Activated gamma-delta T cell treated with anti-CD3 and anti-CD28 coated beads, Interleukin-2, amount 50 U/mL, for 16 hours (primary cell): ENCODE measurements at regions not wholly inside any gene's neighbourhood (a gene's known extent, or its start where the extent isn't known, plus 50 kb on each side); places are given as distances from the start of the nearest gene placed in this dataset.
"Not testable (repeated sequence)": the region's sequence is repeated elsewhere in the genome, so short reads cannot be mapped to it uniquely, and the experiment has no call there.

ENCODE experiments used
- DNase-seq: peaks from one replicate; pipeline ENCODE4 v3.0.0-alpha.2; 2020; ENCODE audit warnings: low read depth

GRCh38 chr6:163696311-163696710, 281.8 kb downstream of the QKI start:
- not testable (repeated sequence) for DNase-seq

- no peak for DNase-seq
Measured at GRCh38 chr6:163695414-163695864, 280.9 kb downstream of the QKI start.

- DNase-seq = no peak
Measured at GRCh38 chr6:163694988-163695398, 280.5 kb downstream of the QKI start.

- no peak for DNase-seq
Measured at GRCh38 chr6:163694072-163694471, 279.6 kb downstream of the QKI start.

DNA sequence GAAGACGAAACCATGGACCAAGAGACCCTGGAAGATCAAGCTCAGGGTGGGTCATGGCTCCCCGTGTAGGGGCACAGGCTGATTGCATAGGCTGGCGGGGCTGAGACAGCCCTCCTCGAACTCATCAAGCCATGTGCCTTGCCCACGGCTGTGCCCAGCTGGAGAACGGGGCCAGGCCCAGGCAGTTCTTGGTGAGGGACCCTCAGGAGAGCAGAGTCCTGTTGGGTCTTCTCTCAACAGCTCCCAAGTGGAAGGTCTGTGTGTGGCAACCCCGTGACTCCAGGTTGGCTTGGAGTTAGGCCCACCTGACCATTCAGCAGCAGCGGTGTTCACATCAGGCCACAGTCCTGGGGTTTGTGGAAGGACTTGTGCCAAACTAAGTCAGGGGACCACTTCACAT, 276.5 kb downstream of the QKI start:
- DNase-seq = no peak

DNA sequence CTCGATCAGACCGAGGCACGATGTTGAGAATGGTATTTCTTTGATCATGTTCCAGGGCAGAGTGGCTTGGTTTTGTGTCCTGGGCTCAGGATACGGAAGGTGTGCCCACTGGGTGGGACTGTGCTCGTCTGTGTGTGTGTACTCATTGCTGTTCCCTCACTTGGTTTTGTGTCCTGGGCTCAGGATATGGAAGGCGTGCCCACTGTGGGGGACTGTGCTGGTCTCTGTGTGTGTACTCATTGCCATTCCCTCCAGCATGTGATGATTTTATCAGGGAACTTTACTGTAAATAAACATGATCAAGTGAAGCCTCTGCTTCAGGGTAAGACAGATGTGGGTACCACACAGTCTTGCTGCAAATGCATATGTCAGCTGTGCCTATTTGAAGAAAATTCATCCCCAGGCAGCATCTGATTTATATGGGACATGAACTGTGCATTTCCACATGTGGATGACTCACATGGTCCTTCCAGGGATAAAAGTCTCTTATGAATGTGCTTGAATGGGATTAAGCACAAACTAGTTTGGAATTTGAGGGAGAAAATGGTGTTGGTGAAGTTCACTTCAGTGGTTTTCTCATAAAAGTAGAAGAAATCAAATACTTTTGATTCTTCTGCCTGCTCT, 274.3 kb downstream of the QKI start:
- DNase-seq = no peak

DNA sequence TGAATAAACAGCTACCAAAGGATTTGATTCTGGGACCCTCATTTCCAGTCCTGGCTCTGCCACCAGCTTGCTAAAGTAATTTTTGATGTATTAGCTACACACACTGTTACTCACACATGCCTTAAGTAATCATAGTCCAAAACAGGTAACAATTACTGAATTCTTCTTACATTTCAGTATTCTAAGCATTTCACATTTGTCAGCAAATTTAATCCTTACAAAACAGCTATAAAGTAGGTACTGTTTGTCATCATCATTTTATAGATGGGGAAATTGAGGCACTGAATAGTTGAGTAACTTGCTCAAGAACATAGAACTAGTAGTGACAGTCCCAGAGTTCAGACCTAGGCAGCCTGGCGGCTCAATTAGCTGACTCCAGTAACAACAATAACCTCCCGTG, 272.6 kb downstream of the QKI start:
- no peak for DNase-seq

GRCh38 chr6:163686301-163686700, 271.8 kb downstream of the QKI start:
- no peak for DNase-seq

DNA sequence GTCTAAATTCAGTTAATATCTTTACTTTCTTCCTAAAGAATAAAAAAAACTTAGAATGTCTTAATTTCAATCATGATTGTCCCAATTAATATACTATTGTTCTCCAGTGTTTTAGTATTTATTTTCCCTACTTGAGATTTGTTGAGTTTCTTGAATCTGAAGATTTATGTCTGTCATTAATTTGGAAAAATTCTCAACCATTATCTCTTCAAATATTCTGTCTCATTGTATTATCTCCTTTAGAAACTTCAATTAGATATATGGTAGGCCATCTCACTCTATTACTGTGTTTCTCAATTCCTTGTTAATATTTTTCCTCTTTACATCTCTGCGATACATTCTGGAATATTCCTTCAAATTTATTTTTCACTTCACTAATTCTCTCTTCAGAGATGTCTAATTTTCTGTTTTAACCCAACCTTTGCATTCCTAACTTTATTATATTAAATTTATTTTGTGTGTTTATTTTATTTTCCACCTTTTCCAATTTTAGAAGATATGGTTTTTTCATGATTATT, 268.6 kb downstream of the QKI start:
- DNase-seq = no peak

DNA sequence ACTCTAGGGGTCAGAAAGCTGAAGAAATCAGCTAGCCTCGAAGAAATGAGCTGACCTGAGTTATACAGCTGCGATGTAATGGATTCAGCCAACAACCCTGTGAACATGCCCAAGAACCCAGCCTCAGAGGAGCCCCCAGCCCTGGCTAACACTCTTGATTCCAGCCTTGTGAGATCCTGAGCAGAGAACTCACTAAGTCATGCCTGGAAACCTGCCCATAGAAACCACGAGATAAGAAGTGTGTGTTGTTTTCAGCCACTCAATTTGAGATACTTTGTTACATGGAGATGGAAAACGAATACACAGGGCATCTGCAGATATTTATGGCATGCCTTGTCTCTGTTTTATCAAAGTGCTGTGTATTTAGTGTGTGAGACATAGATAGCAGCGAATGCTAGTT, 265.2 kb downstream of the QKI start:
- no peak for DNase-seq

DNA sequence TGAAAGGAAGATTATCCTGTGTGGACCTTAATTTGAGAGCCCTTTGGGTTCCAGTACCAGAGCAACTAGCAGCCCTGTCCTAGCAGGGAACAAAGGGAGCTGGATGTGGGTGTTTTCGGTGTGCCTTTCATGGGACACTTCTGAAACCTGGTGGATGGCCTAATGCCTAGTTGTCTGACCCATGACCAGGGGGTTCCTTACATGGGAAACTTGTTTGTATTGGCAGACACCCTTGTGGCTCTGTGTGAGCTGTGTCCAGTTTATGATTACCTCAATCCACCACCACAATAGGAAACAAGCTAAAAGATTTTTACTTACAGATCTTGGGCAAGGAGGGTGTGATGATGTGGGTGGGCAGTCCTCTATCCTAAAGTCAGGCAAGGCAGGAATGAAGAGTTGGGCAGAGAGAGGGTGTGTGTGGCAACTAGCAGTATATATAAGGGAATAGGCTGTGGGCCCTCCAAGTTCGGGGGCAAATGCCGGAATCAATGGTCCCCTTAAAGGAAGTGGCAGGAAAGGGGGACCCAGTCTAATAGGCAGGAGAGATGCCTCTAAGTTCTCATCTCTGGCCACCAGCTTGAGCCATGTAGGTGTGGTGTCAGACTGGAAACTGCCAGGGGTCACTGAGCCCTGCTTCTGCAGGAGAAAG, 264.6 kb downstream of the QKI start:
- no peak for DNase-seq

DNA sequence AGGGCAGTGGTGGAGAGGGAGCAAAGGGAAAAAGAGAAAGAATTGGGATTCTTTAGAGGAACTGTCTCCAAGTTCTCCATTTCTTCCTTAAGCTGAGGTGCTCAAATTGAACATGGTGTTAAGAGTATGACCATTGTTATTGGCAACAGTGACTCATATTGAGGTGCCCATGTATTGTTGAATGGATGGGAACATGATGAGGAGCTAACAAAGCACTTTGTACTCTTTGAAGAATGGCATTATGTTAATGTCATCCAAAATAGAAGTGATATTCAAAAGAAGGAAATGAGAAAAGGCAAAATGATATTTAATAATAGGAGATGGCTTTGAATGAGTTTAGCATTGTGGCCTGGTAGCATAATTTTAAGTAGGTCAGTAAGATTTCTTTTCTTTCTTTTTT, 261.1 kb downstream of the QKI start:
- DNase-seq = no peak

- no peak for DNase-seq
Measured at GRCh38 chr6:163672710-163673109, 258.2 kb downstream of the QKI start.

- DNase-seq = no peak
Measured at GRCh38 chr6:163671791-163672190, 257.3 kb downstream of the QKI start.

DNA sequence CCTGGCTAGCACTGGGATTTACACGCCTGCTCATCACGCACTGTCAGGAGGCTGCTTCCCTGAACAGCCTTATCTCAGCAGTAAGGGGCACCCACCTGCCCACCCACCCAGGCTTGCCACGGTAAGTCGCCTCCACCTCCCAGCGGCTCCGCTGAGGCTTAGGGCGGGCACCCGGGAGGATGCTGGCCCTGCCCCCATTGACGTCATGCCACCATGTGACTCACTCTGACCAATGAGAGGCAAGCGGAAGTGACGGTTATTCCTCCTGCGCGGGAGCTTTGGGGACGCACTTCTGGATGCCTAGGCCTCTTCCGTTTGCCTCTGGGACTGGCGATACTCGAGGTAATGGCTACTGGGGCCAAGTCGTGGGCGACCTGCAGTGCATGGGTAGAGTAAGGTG, 256.8 kb downstream of the QKI start:
- no peak for DNase-seq

DNA sequence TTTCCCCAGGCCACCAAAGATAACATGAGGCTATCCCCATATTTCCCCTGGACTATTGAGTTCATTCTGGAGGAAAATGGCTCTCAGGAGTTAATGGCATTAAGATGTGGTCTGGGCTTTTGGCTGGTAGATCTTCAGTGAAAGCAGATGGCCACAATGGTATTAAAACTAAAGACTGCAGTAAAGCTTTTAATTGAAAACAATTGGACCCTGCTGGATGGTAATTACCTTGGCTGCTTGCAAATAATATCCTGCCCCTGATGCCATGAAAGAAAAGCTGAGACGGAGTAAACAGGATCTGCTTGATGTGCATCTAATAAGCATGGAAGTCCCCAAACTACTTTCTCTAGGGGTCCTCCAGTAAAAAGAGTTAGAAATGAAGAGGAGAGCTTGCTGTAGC, 255.8 kb downstream of the QKI start:
- no peak for DNase-seq

GRCh38 chr6:163668061-163668426, 253.5 kb downstream of the QKI start:
- no peak for DNase-seq

GRCh38 chr6:163667372-163668060, 253.0 kb downstream of the QKI start:
- no peak for DNase-seq

GRCh38 chr6:163665464-163665863, 250.9 kb downstream of the QKI start:
- no peak for DNase-seq

DNA sequence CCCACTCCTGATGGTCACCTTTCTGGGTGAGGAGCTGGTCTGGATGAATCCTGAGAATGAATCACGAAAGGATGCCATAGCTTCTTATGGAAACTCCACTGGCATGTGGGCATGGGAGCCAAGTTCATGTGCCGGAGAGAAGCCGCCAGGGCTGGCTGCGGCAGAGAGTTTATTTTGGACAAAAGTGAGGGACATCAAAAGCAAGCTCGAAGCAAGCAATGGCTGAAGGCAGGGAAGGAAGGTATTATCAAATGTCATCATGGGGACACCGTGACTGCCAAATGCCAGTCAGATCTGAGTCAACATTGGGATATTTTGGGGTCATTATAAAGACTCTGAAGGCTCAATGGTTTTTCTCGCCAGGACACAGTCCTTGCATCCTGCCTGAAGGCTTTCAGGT, 249.1 kb downstream of the QKI start:
- no peak for DNase-seq

GRCh38 chr6:163662604-163663225, 248.2 kb downstream of the QKI start:
- no peak for DNase-seq

- DNase-seq = no peak
Measured at GRCh38 chr6:163661272-163661671, 246.8 kb downstream of the QKI start.

DNA sequence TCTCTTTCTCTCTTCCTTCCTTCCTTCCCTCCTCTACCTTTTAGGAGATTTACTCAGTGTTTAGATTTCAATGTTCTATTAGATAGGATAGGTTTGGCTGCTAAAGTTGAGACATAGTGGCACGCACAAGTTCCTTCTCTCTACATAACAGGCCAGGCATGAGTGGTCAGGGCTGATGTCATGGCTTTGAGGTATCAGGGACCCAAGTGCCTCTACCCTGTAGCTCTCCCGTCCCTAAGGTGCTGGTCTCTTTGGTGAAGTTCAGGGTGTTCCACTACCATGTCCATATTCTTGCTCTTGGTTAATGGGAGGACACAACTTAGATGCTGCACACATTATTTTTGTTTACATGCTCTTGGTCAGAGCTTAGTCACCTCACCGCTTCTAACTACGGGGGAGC, 245.3 kb downstream of the QKI start:
- DNase-seq = no peak
